Endothelial cell of umbilical vein (primary cell): ENCODE measurements at regions not wholly inside any gene's neighbourhood (a gene's known extent, or its start where the extent isn't known, plus 50 kb on each side); places are given as distances from the start of the nearest gene placed in this dataset.

Experiments used
- EZH2 ChIP-seq: IDR thresholded peaks from 2 replicates; pipeline ENCODE4 v1.6.1; 2012; ENCODE audit warnings: borderline replicate concordance, low read depth, mild to moderate bottlenecking, moderate library complexity, low read length, inconsistent platforms; ENCODE audit not compliant: severe bottlenecking
- FOS ChIP-seq: IDR thresholded peaks from 2 replicates; pipeline ENCODE4 v1.6.1; 2011; ENCODE audit warnings: mild to moderate bottlenecking, low read length, moderate library complexity, borderline replicate concordance; ENCODE audit not compliant: insufficient read depth
- GATA2 ChIP-seq: IDR thresholded peaks from 2 replicates; pipeline ENCODE4 v1.7.0; 2011; ENCODE audit warnings: low read depth, mild to moderate bottlenecking, moderate library complexity, mixed read lengths, low read length; ENCODE audit not compliant: insufficient read length, insufficient read depth
- JUN ChIP-seq: IDR thresholded peaks from 2 replicates; pipeline ENCODE4 v1.6.1; 2011; ENCODE audit warnings: borderline replicate concordance, low read depth; ENCODE audit not compliant: insufficient read length, insufficient read depth
- MYC ChIP-seq: IDR thresholded peaks from one replicate; pipeline ENCODE4 v1.6.1; 2011; ENCODE audit warnings: mild to moderate bottlenecking, low read depth, low read length
- POLR2A ChIP-seq: IDR thresholded peaks from 2 replicates; pipeline ENCODE4 v1.6.1; 2012; ENCODE audit warnings: low read depth, mild to moderate bottlenecking, control low read depth, low read length
- POLR2AphosphoS5 ChIP-seq: IDR thresholded peaks from 2 replicates; pipeline ENCODE4 v1.6.1; 2012; ENCODE audit warnings: low read depth, mild to moderate bottlenecking, control low read depth, low read length, moderate library complexity; ENCODE audit not compliant: insufficient read depth
- TF ChIP-seq, protein P1 (sequence below), 2 donors: IDR thresholded peaks; 1 replicate in 1 of 2; 2 replicates in 1 of 2; pipeline ENCODE4 v1.5.1; 2011; ENCODE audit warnings: low read length in 2 of 2, mild to moderate bottlenecking in 2 of 2, moderate library complexity in 2 of 2, control low read depth in 1 of 2, inconsistent platforms in 1 of 2, low read depth in 1 of 2; ENCODE audit not compliant: insufficient read depth in 1 of 2; ENCODE audit errors: extremely low read depth in 1 of 2
- TF ChIP-seq, protein P2 (sequence below): IDR thresholded peaks from 2 replicates; pipeline ENCODE4 v1.6.1; 2011; ENCODE audit not compliant: insufficient read depth, insufficient read length

DNA sequence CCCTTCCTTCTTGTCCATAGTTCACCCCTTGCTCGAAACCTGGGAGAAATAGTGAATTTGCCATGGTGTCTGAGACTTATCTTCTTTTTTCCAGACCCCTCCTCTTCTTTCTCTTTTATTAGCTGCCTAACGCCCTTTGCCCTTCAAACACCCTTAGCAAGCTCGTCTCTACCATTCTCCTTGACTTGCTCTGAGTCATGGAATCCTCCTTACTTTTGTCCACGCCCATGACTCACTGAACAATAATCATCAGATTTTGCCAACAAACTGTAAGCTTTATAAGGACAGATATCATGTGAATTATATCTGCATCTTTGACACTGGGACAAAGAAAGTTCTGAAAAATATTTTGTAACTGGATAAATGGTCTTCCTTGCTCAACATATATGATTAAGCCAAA is 67.1 kb upstream of the CNTNAP5 start:
- TF ChIP-seq POLR2AphosphoS5 (no peak), POLR2A (no peak), GATA2 (no peak), EZH2 (no peak), MYC (no peak), JUN (no peak), FOS (no peak)
- TF ChIP-seq, protein P1, sequence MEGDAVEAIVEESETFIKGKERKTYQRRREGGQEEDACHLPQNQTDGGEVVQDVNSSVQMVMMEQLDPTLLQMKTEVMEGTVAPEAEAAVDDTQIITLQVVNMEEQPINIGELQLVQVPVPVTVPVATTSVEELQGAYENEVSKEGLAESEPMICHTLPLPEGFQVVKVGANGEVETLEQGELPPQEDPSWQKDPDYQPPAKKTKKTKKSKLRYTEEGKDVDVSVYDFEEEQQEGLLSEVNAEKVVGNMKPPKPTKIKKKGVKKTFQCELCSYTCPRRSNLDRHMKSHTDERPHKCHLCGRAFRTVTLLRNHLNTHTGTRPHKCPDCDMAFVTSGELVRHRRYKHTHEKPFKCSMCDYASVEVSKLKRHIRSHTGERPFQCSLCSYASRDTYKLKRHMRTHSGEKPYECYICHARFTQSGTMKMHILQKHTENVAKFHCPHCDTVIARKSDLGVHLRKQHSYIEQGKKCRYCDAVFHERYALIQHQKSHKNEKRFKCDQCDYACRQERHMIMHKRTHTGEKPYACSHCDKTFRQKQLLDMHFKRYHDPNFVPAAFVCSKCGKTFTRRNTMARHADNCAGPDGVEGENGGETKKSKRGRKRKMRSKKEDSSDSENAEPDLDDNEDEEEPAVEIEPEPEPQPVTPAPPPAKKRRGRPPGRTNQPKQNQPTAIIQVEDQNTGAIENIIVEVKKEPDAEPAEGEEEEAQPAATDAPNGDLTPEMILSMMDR (IDR thresholded peaks at IDR 0.05; ENCODE audit: extremely low read depth in 1 of 2, insufficient read depth in 1 of 2, low read depth in 1 of 2, low read length in 2 of 2), result no peak
- TF ChIP-seq, protein P2, sequence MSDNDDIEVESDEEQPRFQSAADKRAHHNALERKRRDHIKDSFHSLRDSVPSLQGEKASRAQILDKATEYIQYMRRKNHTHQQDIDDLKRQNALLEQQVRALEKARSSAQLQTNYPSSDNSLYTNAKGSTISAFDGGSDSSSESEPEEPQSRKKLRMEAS, result no peak
